Activated CD8-positive, alpha-beta memory T cell treated with anti-CD3 and anti-CD28 coated beads, Interleukin-2, amount 50 U/mL, for 4 hours (primary cell): ENCODE measurements at regions not wholly inside any gene's neighbourhood (a gene's known extent, or its start where the extent isn't known, plus 50 kb on each side); places are given as distances from the start of the nearest gene placed in this dataset.

Experiments
- DNase-seq: peaks from one replicate; pipeline ENCODE4 v3.0.0-alpha.2; 2020

- DNase-seq = no peak
Observed at GRCh38 chr10:36349445-36350078, 707.5 kb upstream of the FZD8 start.

- DNase-seq = no peak
Observed at GRCh38 chr10:36345807-36346206, 703.7 kb upstream of the FZD8 start.

GRCh38 chr10:36345175-36345533 is 703.1 kb upstream of the FZD8 start:
- DNase-seq = no peak

- DNase-seq = no peak
Observed at GRCh38 chr10:36344240-36345174, 702.4 kb upstream of the FZD8 start.

GRCh38 chr10:36342781-36343180 is 700.7 kb upstream of the FZD8 start:
- no peak for DNase-seq

GRCh38 chr10:36341471-36341870 is 699.4 kb upstream of the FZD8 start:
- no peak for DNase-seq

GRCh38 chr10:36336315-36336714 is 694.2 kb upstream of the FZD8 start:
- DNase-seq = no peak

GRCh38 chr10:36333446-36333845 is 691.4 kb upstream of the FZD8 start:
- DNase-seq = no peak

GRCh38 chr10:36332926-36333325 is 690.8 kb upstream of the FZD8 start:
- DNase-seq = no peak

GRCh38 chr10:36331121-36331520 is 689.0 kb upstream of the FZD8 start:
- DNase-seq = no peak

GRCh38 chr10:36325815-36326214 is 683.7 kb upstream of the FZD8 start:
- DNase-seq = no peak

- no peak for DNase-seq
Observed at GRCh38 chr10:36324831-36325230, 682.7 kb upstream of the FZD8 start.

GRCh38 chr10:36313142-36313541 is 671.0 kb upstream of the FZD8 start:
- DNase-seq = no peak

GRCh38 chr10:36303896-36304295 is 661.8 kb upstream of the FZD8 start:
- no peak for DNase-seq

- no peak for DNase-seq
Observed at GRCh38 chr10:36302086-36302485, 660.0 kb upstream of the FZD8 start.

- DNase-seq = no peak
Observed at GRCh38 chr10:36301539-36301938, 659.4 kb upstream of the FZD8 start.

GRCh38 chr10:36301139-36301538 is 659.0 kb upstream of the FZD8 start:
- no peak for DNase-seq

- no peak for DNase-seq
Observed at GRCh38 chr10:36283827-36284226, 641.7 kb upstream of the FZD8 start.

GRCh38 chr10:36281831-36282331 is 639.8 kb upstream of the FZD8 start:
- no peak for DNase-seq

- no peak for DNase-seq
Observed at GRCh38 chr10:36280890-36281499, 638.9 kb upstream of the FZD8 start.

- no peak for DNase-seq
Observed at GRCh38 chr10:36280321-36280741, 638.2 kb upstream of the FZD8 start.

- DNase-seq = no peak
Observed at GRCh38 chr10:36278176-36278575, 636.1 kb upstream of the FZD8 start.

GRCh38 chr10:36277459-36277858 is 635.4 kb upstream of the FZD8 start:
- no peak for DNase-seq
